CD14-positive monocyte (primary cell): ENCODE measurements at regions not wholly inside any gene's neighbourhood (a gene's known extent, or its start where the extent isn't known, plus 50 kb on each side); places are given as distances from the start of the nearest gene placed in this dataset.

Experiments used
- DNase-seq, 3 donors: peaks; one replicate each; pipeline ENCODE4 v3.0.0-alpha.2; 2011 to 2022
- H2AFZ ChIP-seq: 2 replicates; pipeline ENCODE4 v1.6.0; 2012; ENCODE audit warnings: mild to moderate bottlenecking, low read depth, low read length, inconsistent platforms; ENCODE audit not compliant: insufficient read depth, poor library complexity, severe bottlenecking
- H3K27ac ChIP-seq, 2 donors: 1 replicate in 1 of 2; 2 replicates in 1 of 2; pipeline ENCODE4 v1.5.1; 2012 to 2013; ENCODE audit warnings: low read length in 2 of 2, control low read depth in 1 of 2, inconsistent platforms in 1 of 2, low read depth in 1 of 2, mild to moderate bottlenecking in 1 of 2
- H3K27me3 ChIP-seq, 2 donors: one replicate each; pipeline versions ENCODE4 v1.6.0 to v1.6.1; 2011 to 2013; ENCODE audit warnings: low read length in 2 of 2; ENCODE audit not compliant: control insufficient read depth in 2 of 2, insufficient read depth in 2 of 2
- H3K36me3 ChIP-seq, 2 donors: replicated peaks in 1 of 2; 1 replicate in 1 of 2; 2 replicates in 1 of 2; pipeline versions ENCODE4 v1.5.1 to v1.6.1; 2012 to 2013; ENCODE audit warnings: low read length in 2 of 2, control low read depth in 1 of 2, inconsistent platforms in 1 of 2, mild to moderate bottlenecking in 1 of 2; ENCODE audit not compliant: insufficient read depth in 2 of 2, control insufficient read depth in 1 of 2
- H3K4me1 ChIP-seq, 2 donors: 1 replicate in 1 of 2; 2 replicates in 1 of 2; pipeline versions ENCODE4 v1.5.1 to v1.6.1; 2012 to 2013; ENCODE audit warnings: low read length in 2 of 2, control low read depth in 1 of 2, inconsistent platforms in 1 of 2, mild to moderate bottlenecking in 1 of 2, moderate library complexity in 1 of 2; ENCODE audit not compliant: insufficient read depth in 2 of 2, control insufficient read depth in 1 of 2
- H3K4me2 ChIP-seq: replicated peaks from 2 replicates; pipeline ENCODE3; 2012; ENCODE audit warnings: low read length, moderate library complexity, mild to moderate bottlenecking; ENCODE audit not compliant: poor library complexity, severe bottlenecking; ENCODE audit errors: extremely low read depth
- H3K4me3 ChIP-seq, 3 experiments: fragments of 200-600 bp in 1 of 3; sonication (generic) in 1 of 3; replicated peaks in 1 of 3; 1 replicate in 2 of 3; 2 replicates in 1 of 3; pipeline ENCODE4 v1.5.1; 2011 to 2013; ENCODE audit warnings: low read length in 3 of 3, mild to moderate bottlenecking in 3 of 3, control low read depth in 2 of 3, low read depth in 2 of 3, inconsistent platforms in 1 of 3, moderate library complexity in 1 of 3
- H3K79me2 ChIP-seq: 2 replicates; pipeline ENCODE4 v1.6.0; 2012; ENCODE audit warnings: mild to moderate bottlenecking, control low read depth, inconsistent platforms, low read length, moderate library complexity; ENCODE audit not compliant: insufficient read depth
- H3K9ac ChIP-seq: 2 replicates; pipeline ENCODE4 v1.6.0; 2017; ENCODE audit warnings: low read length, mild to moderate bottlenecking; ENCODE audit not compliant: insufficient read depth, poor library complexity, severe bottlenecking
- H3K9me3 ChIP-seq, 2 donors: replicated peaks in 1 of 2; 1 replicate in 1 of 2; 2 replicates in 1 of 2; pipeline versions ENCODE4 v1.5.1 to v1.6.1; 2012 to 2013; ENCODE audit warnings: low read length in 2 of 2, control low read depth in 1 of 2; ENCODE audit not compliant: control insufficient read depth in 1 of 2, insufficient read depth in 1 of 2
- H4K20me1 ChIP-seq: 2 replicates; pipeline ENCODE4 v1.6.0; 2012; ENCODE audit warnings: mild to moderate bottlenecking, low read length, control low read depth, moderate library complexity; ENCODE audit not compliant: insufficient read depth
- H3K27ac Mint-ChIP-seq, 7 donors: one replicate each; pipeline ENCODE4 v1.8.0; 2020; ENCODE audit warnings: mild to moderate bottlenecking in 7 of 7, mixed read lengths in 7 of 7, moderate library complexity in 6 of 7, inconsistent platforms in 2 of 7
- H3K27me3 Mint-ChIP-seq, 3 donors: one replicate each; pipeline ENCODE4 v1.8.0; 2021 to 2022; ENCODE audit warnings: low read depth in 3 of 3, mild to moderate bottlenecking in 3 of 3, mixed read lengths in 3 of 3, moderate library complexity in 3 of 3, inconsistent platforms in 1 of 3
- H3K36me3 Mint-ChIP-seq, 2 donors: one replicate each; pipeline ENCODE4 v1.8.0; 2020; ENCODE audit warnings: mixed read lengths in 2 of 2, inconsistent platforms in 1 of 2, mild to moderate bottlenecking in 1 of 2
- H3K4me1 Mint-ChIP-seq: one replicate; pipeline ENCODE4 v1.8.0; 2020; ENCODE audit warnings: mild to moderate bottlenecking, mixed read lengths
- H3K4me3 Mint-ChIP-seq, 2 donors: one replicate each; pipeline ENCODE4 v1.8.0; 2020; ENCODE audit warnings: mild to moderate bottlenecking in 2 of 2, mixed read lengths in 2 of 2, moderate library complexity in 1 of 2
- H3K9me3 Mint-ChIP-seq, 7 donors: one replicate each; pipeline ENCODE4 v1.8.0; 2020 to 2022; ENCODE audit warnings: mixed read lengths in 7 of 7, mild to moderate bottlenecking in 6 of 7, moderate library complexity in 6 of 7, inconsistent platforms in 2 of 7
- WGBS: methylation state at CpG from one replicate; pipeline ENCODE4 v1.1.5; 2013; ENCODE audit warnings: missing lambda C conversion rate; ENCODE audit not compliant: insufficient coverage; 5-methylcytosine and 5-hydroxymethylcytosine counted together
- intact Hi-C, 2 donors: fragments of 100-400 bp; cut with micrococcal nuclease; formaldehyde crosslinking; loops; one replicate each; pipeline versions ENCODE4 v1.15.0 to v1.15.1; 2023
- TF ChIP-seq, protein P1 (sequence below): fragments of 200-600 bp; IDR thresholded peaks from one replicate; pipeline ENCODE4 v1.8.0; 2022; ENCODE audit warnings: antibody characterized with exemption, mild to moderate bottlenecking

DNA sequence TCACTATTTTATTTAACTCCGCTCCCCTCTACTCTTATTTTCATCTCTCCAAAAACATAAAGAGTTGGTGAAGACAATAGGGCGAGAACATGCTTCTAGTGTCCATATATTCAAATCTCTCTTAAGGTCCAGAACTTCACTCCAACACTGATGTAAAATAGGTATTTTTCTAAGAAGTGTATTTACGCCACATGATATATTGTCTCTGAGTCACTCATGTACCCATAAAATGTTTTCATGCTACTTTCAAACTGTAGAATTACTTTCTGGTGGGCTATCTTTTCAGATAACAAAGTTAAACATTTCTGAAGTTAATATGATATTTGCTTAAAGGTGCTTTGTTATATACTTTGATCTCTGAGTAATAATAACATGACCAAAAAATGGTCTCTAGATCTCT, 124.1 kb upstream of the IFNGR1 start:
- H3K27me3 Mint-ChIP-seq: peaks cover 2 to 7% (median 4%) of the 10 kb centered on the region in 3 donors
- intact Hi-C loops: loop anchor here in 1 of 2 donors (10.0 kb wide), 1 partner anchor 72 kb away; no protein-coding TSS in a partner anchor
- H3K27ac Mint-ChIP-seq: no peak overlapping the region
- H4K20me1 ChIP-seq: no peaks in the 10 kb centered on the region
- DNase-seq: no peak
- H3K27ac ChIP-seq: no peak overlapping the region
- no peak overlapping the region for H3K9ac ChIP-seq
- peaks cover 15% of the 10 kb centered on the region for H3K4me1 Mint-ChIP-seq
- peak overlapping the region; percentile 70 for H3K4me2 ChIP-seq
- no peaks in the 10 kb centered on the region for H3K9me3 Mint-ChIP-seq
- H2AFZ ChIP-seq: peak overlapping the region; percentile 79
- H3K4me3 Mint-ChIP-seq: peak overlapping the region in 1 of 2 donors; percentile 89
- H3K79me2 ChIP-seq: no peaks in the 10 kb centered on the region
- H3K9me3 ChIP-seq: no peaks in the 10 kb centered on the region
- TF ChIP-seq, protein P1, sequence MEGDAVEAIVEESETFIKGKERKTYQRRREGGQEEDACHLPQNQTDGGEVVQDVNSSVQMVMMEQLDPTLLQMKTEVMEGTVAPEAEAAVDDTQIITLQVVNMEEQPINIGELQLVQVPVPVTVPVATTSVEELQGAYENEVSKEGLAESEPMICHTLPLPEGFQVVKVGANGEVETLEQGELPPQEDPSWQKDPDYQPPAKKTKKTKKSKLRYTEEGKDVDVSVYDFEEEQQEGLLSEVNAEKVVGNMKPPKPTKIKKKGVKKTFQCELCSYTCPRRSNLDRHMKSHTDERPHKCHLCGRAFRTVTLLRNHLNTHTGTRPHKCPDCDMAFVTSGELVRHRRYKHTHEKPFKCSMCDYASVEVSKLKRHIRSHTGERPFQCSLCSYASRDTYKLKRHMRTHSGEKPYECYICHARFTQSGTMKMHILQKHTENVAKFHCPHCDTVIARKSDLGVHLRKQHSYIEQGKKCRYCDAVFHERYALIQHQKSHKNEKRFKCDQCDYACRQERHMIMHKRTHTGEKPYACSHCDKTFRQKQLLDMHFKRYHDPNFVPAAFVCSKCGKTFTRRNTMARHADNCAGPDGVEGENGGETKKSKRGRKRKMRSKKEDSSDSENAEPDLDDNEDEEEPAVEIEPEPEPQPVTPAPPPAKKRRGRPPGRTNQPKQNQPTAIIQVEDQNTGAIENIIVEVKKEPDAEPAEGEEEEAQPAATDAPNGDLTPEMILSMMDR: no peak
- WGBS: no CpG with 5 or more reads among the region's 3 CpGs
- H3K36me3 Mint-ChIP-seq: no peaks in the 10 kb centered on the region
- peaks cover 0 to 7% of the 10 kb centered on the region in 2 donors for H3K27me3 ChIP-seq
- H3K4me3 ChIP-seq: peak overlapping the region in 2 of 3 experiments; percentile 72 to 77
- no peaks in the 10 kb centered on the region for H3K36me3 ChIP-seq
- peaks cover 5 to 16% of the 10 kb centered on the region in 2 donors for H3K4me1 ChIP-seq

DNA sequence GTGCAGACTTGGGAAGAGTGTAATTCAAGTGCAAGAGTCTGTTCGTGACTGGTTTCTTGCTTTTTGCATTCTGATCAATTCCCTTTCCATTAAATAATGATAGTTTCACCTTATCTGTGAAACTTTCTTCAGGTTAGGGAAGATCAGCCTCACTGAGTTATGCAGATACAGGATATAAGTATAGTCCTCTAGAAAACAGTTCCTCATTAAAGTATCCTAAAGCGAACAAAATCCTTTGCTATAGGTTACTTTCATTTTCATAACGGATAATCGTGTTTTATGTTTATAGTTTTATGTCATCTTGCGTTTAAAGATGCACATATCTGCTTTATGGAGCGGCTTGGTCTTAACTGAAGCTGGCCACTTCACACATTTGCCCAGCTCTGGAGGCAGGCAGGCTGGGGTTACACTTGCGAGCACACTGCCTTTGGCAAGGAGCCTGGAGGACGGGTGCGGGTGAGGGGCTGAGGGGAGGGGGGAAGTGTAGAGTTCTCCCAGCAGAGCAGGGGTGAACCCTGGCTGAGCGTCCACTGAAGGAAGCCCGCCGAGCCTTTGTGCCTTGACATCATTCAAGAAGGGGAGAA, 123.5 kb upstream of the IFNGR1 start:
- Histone ChIP-seq H3K4me1 (peaks cover 5 to 16% of the 10 kb centered on the region in 2 donors), H2AFZ (peak overlapping the region; percentile 79), H3K4me2 (peak overlapping the region; percentile 70), H3K4me3 (peak overlapping the region; percentile 36 to 77 (median 72)), H3K36me3 (no peaks in the 10 kb centered on the region), H3K79me2 (no peaks in the 10 kb centered on the region), H3K9ac (peak overlapping the region; percentile 47), H4K20me1 (no peaks in the 10 kb centered on the region), H3K27ac (peak overlapping the region in 1 of 2 donors; percentile 59), H3K27me3 (peaks cover 0 to 7% of the 10 kb centered on the region in 2 donors), H3K9me3 (no peaks in the 10 kb centered on the region)
- no peaks in the 10 kb centered on the region for H3K9me3 Mint-ChIP-seq
- 43% methylated on average over 5 of the region's 12 CpGs for WGBS
- H3K36me3 Mint-ChIP-seq: no peaks in the 10 kb centered on the region
- H3K27me3 Mint-ChIP-seq: peaks cover 2 to 7% (median 7%) of the 10 kb centered on the region in 3 donors
- DNase-seq: peak in 1 of 3 donors; percentile 14
- H3K4me1 Mint-ChIP-seq: peaks cover 15% of the 10 kb centered on the region
- peak overlapping the region in 5 of 7 donors; percentile 52 to 89 (median 71) for H3K27ac Mint-ChIP-seq
- peak overlapping the region; percentile 75 to 89 for H3K4me3 Mint-ChIP-seq
- intact Hi-C loops: loop anchor here in 1 of 2 donors (10.0 kb wide), 1 partner anchor 72 kb away; no protein-coding TSS in a partner anchor
- TF ChIP-seq, protein P1: no peak
